Activated CD8-positive, alpha-beta T cell treated with anti-CD3 and anti-CD28 coated beads for 36 hours (primary cell): ENCODE measurements at regions not wholly inside any gene's neighbourhood (a gene's known extent, or its start where the extent isn't known, plus 50 kb on each side); places are given as distances from the start of the nearest gene placed in this dataset.

Source experiments
- ATAC-seq: fragments of 200-7000 bp; cut with Tn5 transposase; one replicate; pipeline ENCODE4 v1.10.0; 2021; ENCODE audit warnings: mild to moderate bottlenecking, moderate library complexity
- CTCF ChIA-PET: fragments of 350-600 bp; sonication (Branson Sonifier 250); formaldehyde crosslinking; loops from one replicate; lab custom pipeline; 2021; ENCODE audit warnings: antibody characterized with exemption; lab: Charles Lee
- POLR2A ChIA-PET: fragments of 350-600 bp; sonication (Branson Sonifier 250); formaldehyde crosslinking; loops from one replicate; lab custom pipeline; 2021; ENCODE audit warnings: antibody characterized with exemption; lab: Charles Lee
- DNase-seq: peaks from one replicate; pipeline ENCODE4 v3.0.0-alpha.2; 2020
- H3K27ac Mint-ChIP-seq: one replicate; pipeline ENCODE4 v1.8.0; 2021; ENCODE audit warnings: mild to moderate bottlenecking, mixed read lengths
- H3K27me3 Mint-ChIP-seq: one replicate; pipeline ENCODE4 v1.8.0; 2021; ENCODE audit warnings: mixed read lengths
- H3K36me3 Mint-ChIP-seq: one replicate; pipeline ENCODE4 v1.8.0; 2021; ENCODE audit warnings: low read depth, mixed read lengths
- H3K4me1 Mint-ChIP-seq: one replicate; pipeline ENCODE4 v1.8.0; 2021; ENCODE audit warnings: low read depth, mixed read lengths
- H3K4me3 Mint-ChIP-seq: one replicate; pipeline ENCODE4 v1.8.0; 2021; ENCODE audit warnings: mild to moderate bottlenecking, moderate library complexity, mixed read lengths
- H3K9me3 Mint-ChIP-seq: one replicate; pipeline ENCODE4 v1.8.0; 2021; ENCODE audit warnings: mixed read lengths
- intact Hi-C: fragments of 100-400 bp; cut with micrococcal nuclease; formaldehyde crosslinking; loops from one replicate; pipeline ENCODE4 v1.10.0; 2022
- TF ChIP-seq, protein P1 (sequence below): fragments of 200-600 bp; IDR thresholded peaks from one replicate; pipeline ENCODE4 v1.8.0; 2022; ENCODE audit warnings: antibody characterized with exemption, mild to moderate bottlenecking

GRCh38 chr18:22623513-22623912 lies 205.8 kb upstream of the CTAGE1 start:
- intact Hi-C loops = no loop called here
- Mint-ChIP-seq H3K9me3 (peaks cover 3% of the 10 kb centered on the region), H3K27me3 (peaks cover 4% of the 10 kb centered on the region), H3K27ac (no peak overlapping the region), H3K36me3 (no peaks in the 10 kb centered on the region), H3K4me1 (no peaks in the 10 kb centered on the region), H3K4me3 (no peak overlapping the region)
- no peak for DNase-seq
- POLR2A ChIA-PET = no interaction called here
- ATAC-seq = no peak
- TF ChIP-seq, protein P1, sequence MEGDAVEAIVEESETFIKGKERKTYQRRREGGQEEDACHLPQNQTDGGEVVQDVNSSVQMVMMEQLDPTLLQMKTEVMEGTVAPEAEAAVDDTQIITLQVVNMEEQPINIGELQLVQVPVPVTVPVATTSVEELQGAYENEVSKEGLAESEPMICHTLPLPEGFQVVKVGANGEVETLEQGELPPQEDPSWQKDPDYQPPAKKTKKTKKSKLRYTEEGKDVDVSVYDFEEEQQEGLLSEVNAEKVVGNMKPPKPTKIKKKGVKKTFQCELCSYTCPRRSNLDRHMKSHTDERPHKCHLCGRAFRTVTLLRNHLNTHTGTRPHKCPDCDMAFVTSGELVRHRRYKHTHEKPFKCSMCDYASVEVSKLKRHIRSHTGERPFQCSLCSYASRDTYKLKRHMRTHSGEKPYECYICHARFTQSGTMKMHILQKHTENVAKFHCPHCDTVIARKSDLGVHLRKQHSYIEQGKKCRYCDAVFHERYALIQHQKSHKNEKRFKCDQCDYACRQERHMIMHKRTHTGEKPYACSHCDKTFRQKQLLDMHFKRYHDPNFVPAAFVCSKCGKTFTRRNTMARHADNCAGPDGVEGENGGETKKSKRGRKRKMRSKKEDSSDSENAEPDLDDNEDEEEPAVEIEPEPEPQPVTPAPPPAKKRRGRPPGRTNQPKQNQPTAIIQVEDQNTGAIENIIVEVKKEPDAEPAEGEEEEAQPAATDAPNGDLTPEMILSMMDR = no peak
- CTCF ChIA-PET = no interaction called here

DNA sequence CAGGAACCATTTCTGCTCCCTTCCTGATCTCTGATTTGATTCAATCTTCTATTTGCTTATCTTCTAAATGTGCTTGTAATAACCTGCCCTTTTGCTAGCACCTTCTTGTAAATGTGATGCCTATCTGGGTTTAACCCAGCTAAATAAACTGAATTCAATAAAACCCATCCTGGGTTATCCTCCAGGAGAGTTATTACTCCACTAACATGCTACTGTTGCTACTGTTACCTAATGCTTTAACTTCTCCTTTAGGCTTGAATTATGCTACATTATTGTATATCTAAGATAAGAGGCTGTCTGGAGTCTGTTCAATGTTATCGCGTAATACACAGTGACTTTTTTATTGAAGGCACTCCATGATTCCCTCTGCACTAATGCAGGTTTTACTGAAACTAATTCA lies 206.5 kb upstream of the CTAGE1 start:
- ATAC-seq = no peak
- H3K4me3 Mint-ChIP-seq = no peak overlapping the region
- CTCF ChIA-PET = no interaction called here
- H3K27me3 Mint-ChIP-seq = peaks cover 1% of the 10 kb centered on the region
- no peaks in the 10 kb centered on the region for H3K4me1 Mint-ChIP-seq
- POLR2A ChIA-PET = no interaction called here
- intact Hi-C loops = no loop called here
- no peaks in the 10 kb centered on the region for H3K36me3 Mint-ChIP-seq
- no peak for DNase-seq
- no peak overlapping the region for H3K27ac Mint-ChIP-seq
- TF ChIP-seq, protein P1 = no peak
- peaks cover 3% of the 10 kb centered on the region for H3K9me3 Mint-ChIP-seq

- Mint-ChIP-seq H3K9me3 (peaks cover 3% of the 10 kb centered on the region), H3K4me3 (no peak overlapping the region), H3K36me3 (no peaks in the 10 kb centered on the region), H3K27ac (no peak overlapping the region), H3K4me1 (no peaks in the 10 kb centered on the region), H3K27me3 (peaks cover 1% of the 10 kb centered on the region)
- no peak for ATAC-seq
- POLR2A ChIA-PET = no interaction called here
- TF ChIP-seq, protein P1 = no peak
- DNase-seq = no peak
- CTCF ChIA-PET = interaction anchor here (1.0 kb wide), 1 partner anchor 10 kb away, joined by 3 read pairs; no protein-coding TSS in a partner anchor
- intact Hi-C loops = no loop called here
These were observed 207.7 kb upstream of the CTAGE1 start for GRCh38 chr18:22625406-22625805.

GRCh38 chr18:22626771-22627170 lies 209.1 kb upstream of the CTAGE1 start:
- intact Hi-C loops = no loop called here
- CTCF ChIA-PET = no interaction called here
- ATAC-seq = no peak
- H3K27me3 Mint-ChIP-seq = peaks cover 1% of the 10 kb centered on the region
- no peak for DNase-seq
- no peak overlapping the region for H3K4me3 Mint-ChIP-seq
- no peaks in the 10 kb centered on the region for H3K4me1 Mint-ChIP-seq
- no peaks in the 10 kb centered on the region for H3K36me3 Mint-ChIP-seq
- POLR2A ChIA-PET = no interaction called here
- peaks cover 3% of the 10 kb centered on the region for H3K9me3 Mint-ChIP-seq
- H3K27ac Mint-ChIP-seq = no peak overlapping the region
- TF ChIP-seq, protein P1 = no peak

GRCh38 chr18:22627506-22627905 lies 209.8 kb upstream of the CTAGE1 start:
- DNase-seq (no peak), ATAC-seq (no peak)
- POLR2A ChIA-PET = no interaction called here
- Mint-ChIP-seq H3K9me3 (no peaks in the 10 kb centered on the region), H3K36me3 (no peaks in the 10 kb centered on the region), H3K27ac (no peak overlapping the region), H3K27me3 (peaks cover 1% of the 10 kb centered on the region), H3K4me3 (no peak overlapping the region), H3K4me1 (no peaks in the 10 kb centered on the region)
- CTCF ChIA-PET = no interaction called here
- TF ChIP-seq, protein P1 = no peak
- intact Hi-C loops = no loop called here
